GM23248 (cell line): ENCODE measurements at regions not wholly inside any gene's neighbourhood (a gene's known extent, or its start where the extent isn't known, plus 50 kb on each side); places are given as distances from the start of the nearest gene placed in this dataset.

ENCODE experiments used
- EZH2 ChIP-seq: fragments of 200-600 bp; sonication (generic); IDR thresholded peaks from 2 replicates; pipeline ENCODE4 v1.6.1; 2018; ENCODE audit warnings: antibody characterized with exemption, mild to moderate bottlenecking; ENCODE audit not compliant: insufficient read depth, poor library complexity, severe bottlenecking
- EZH2phosphoT487 ChIP-seq: fragments of 200-600 bp; sonication (generic); IDR thresholded peaks from 2 replicates; pipeline ENCODE4 v1.6.1; 2018; ENCODE audit warnings: antibody characterized with exemption, moderate library complexity, mild to moderate bottlenecking, low read depth; ENCODE audit not compliant: insufficient read depth

DNA sequence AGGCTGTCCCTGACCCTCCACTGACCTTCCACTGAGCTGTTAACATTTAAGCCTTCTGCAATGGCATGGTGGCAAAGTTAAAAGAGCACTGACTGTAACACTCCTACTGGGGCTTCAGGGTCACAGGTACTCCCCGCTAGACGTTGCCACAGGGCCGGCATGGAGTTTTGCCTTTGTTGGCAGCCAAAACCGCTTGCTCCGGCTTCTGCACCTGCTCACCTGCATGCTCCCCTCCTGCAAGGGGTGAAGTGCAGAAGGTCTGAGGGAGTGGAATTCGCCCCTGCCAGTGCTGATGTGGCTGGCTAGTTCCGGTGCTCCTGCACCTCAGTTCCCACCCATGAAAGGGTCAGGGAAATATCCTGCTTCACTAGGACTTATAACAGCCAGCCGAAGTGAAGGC, 571.4 kb downstream of the RAPGEF2 start:
- TF ChIP-seq EZH2: no peak
- TF ChIP-seq EZH2phosphoT487: no peak
